Upper lobe of right lung (tissue), 1 donor: ENCODE measurements at regions not wholly inside any gene's neighbourhood (a gene's known extent, or its start where the extent isn't known, plus 50 kb on each side); places are given as distances from the start of the nearest gene placed in this dataset.

ENCODE experiments used
- ATAC-seq: fragments of 200-7000 bp; cut with Tn5 transposase; one replicate; pipeline ENCODE4 v1.9.1; 2020; ENCODE audit warnings: mild to moderate bottlenecking, moderate library complexity
- DNase-seq: peaks from one replicate; pipeline ENCODE4 v3.0.0-alpha.2; 2020
- H3K27ac ChIP-seq: fragments of 200-600 bp; one replicate; pipeline ENCODE4 v1.8.0; 2022
- H3K27me3 ChIP-seq: fragments of 200-600 bp; one replicate; pipeline ENCODE4 v1.8.0; 2022; ENCODE audit warnings: mild to moderate bottlenecking
- H3K36me3 ChIP-seq: fragments of 200-600 bp; one replicate; pipeline ENCODE4 v1.8.0; 2022
- H3K4me1 ChIP-seq: fragments of 200-600 bp; one replicate; pipeline ENCODE4 v1.8.0; 2022
- H3K4me3 ChIP-seq: fragments of 200-600 bp; one replicate; pipeline ENCODE4 v1.8.0; 2022; ENCODE audit warnings: mild to moderate bottlenecking
- H3K9me3 ChIP-seq: fragments of 200-600 bp; one replicate; pipeline ENCODE4 v1.8.0; 2022
- CTCF ChIP-seq: fragments of 200-600 bp; IDR thresholded peaks from one replicate; pipeline ENCODE4 v1.8.0; 2022; ENCODE audit warnings: antibody characterized with exemption
- intact Hi-C: fragments of 100-400 bp; cut with DNase I; formaldehyde crosslinking; loops from one replicate; pipeline ENCODE4 v1.11.0; 2022
- donor health status: DM: no; HTN: yes; CAD: no; lungs with severe emphysema.

- intact Hi-C loops, result no loop called here
- Histone ChIP-seq H3K36me3 (no peaks in the 10 kb centered on the region), H3K4me1 (no peaks in the 10 kb centered on the region), H3K27ac (no peak overlapping the region), H3K4me3 (no peak overlapping the region), H3K9me3 (no peaks in the 10 kb centered on the region), H3K27me3 (no peaks in the 10 kb centered on the region)
- ATAC-seq (no peak), DNase-seq (no peak)
- no peak for TF ChIP-seq CTCF
These were observed 481.1 kb upstream of the ZNF608 start for GRCh38 chr5:125227333-125228095.

GRCh38 chr5:125228363-125229070, 482.1 kb upstream of the ZNF608 start:
- intact Hi-C loops, result no loop called here
- H3K36me3 ChIP-seq, result no peaks in the 10 kb centered on the region
- DNase-seq, result no peak
- no peak overlapping the region for H3K27ac ChIP-seq
- ATAC-seq, result no peak
- no peak for TF ChIP-seq CTCF
- H3K4me3 ChIP-seq, result no peak overlapping the region
- no peaks in the 10 kb centered on the region for H3K4me1 ChIP-seq
- H3K9me3 ChIP-seq, result no peaks in the 10 kb centered on the region
- no peaks in the 10 kb centered on the region for H3K27me3 ChIP-seq

GRCh38 chr5:125229556-125229955, 483.1 kb upstream of the ZNF608 start:
- no peak for DNase-seq
- no peak for TF ChIP-seq CTCF
- Histone ChIP-seq H3K9me3 (no peaks in the 10 kb centered on the region), H3K4me3 (no peak overlapping the region), H3K4me1 (no peaks in the 10 kb centered on the region), H3K27ac (no peak overlapping the region), H3K36me3 (no peaks in the 10 kb centered on the region), H3K27me3 (no peaks in the 10 kb centered on the region)
- no peak for ATAC-seq
- intact Hi-C loops, result no loop called here

- Histone ChIP-seq H3K4me1 (no peaks in the 10 kb centered on the region), H3K4me3 (no peak overlapping the region), H3K36me3 (no peaks in the 10 kb centered on the region), H3K27me3 (no peaks in the 10 kb centered on the region), H3K9me3 (no peaks in the 10 kb centered on the region), H3K27ac (no peak overlapping the region)
- intact Hi-C loops, result no loop called here
- ATAC-seq (no peak), DNase-seq (no peak)
- TF ChIP-seq CTCF, result no peak
These were observed 486.4 kb upstream of the ZNF608 start for GRCh38 chr5:125232779-125233230.

DNA sequence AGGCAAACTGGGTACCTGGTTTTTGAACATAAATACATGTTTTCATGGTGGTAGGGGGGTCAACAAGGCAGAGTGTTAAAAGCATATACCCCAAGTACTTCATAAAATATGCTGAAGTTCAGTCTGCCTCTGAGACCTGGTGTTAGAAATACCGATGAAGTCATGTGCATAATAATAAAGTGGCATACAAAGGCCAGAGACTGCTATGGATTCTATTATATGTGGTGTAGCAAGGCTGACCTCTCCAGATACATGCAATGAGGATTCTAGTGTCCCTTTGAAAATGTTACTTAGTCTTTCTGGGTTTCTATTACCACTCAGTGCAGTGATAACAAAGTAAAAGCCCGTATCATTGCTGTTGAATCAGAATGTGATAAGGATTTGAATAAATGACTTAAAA, 487.5 kb upstream of the ZNF608 start:
- intact Hi-C loops, result no loop called here
- no peaks in the 10 kb centered on the region for H3K4me1 ChIP-seq
- no peaks in the 10 kb centered on the region for H3K9me3 ChIP-seq
- no peak overlapping the region for H3K27ac ChIP-seq
- no peaks in the 10 kb centered on the region for H3K36me3 ChIP-seq
- no peak for DNase-seq
- TF ChIP-seq CTCF, result no peak
- no peaks in the 10 kb centered on the region for H3K27me3 ChIP-seq
- no peak for ATAC-seq
- no peak overlapping the region for H3K4me3 ChIP-seq
